SK-N-SH (cell line): ENCODE measurements at regions not wholly inside any gene's neighbourhood (a gene's known extent, or its start where the extent isn't known, plus 50 kb on each side); places are given as distances from the start of the nearest gene placed in this dataset.

ENCODE experiments used
- CTCF ChIA-PET: fragments of 300-600, 350-600 bp; formaldehyde crosslinking; extraction: SDS; loops from one replicate; lab custom pipeline; 2021; lab: Yijun Ruan, JAX
- POLR2A ChIA-PET: fragments of 350-600 bp; sonication (Branson Sonifier 250); formaldehyde crosslinking; extraction: SDS; loops from one replicate; lab custom pipeline; 2020; ENCODE audit warnings: antibody characterized with exemption, inconsistent platforms; lab: Yijun Ruan, JAX
- DNase-seq: peaks from one replicate; pipeline ENCODE4 v3.0.0; 2012
- H2AFZ ChIP-seq: fragments of 200-600 bp; sonication (generic); 2 replicates; pipeline ENCODE4 v1.8.1; 2016; ENCODE audit warnings: antibody characterized with exemption, mild to moderate bottlenecking, low read depth
- H3F3A ChIP-seq: fragments of 200-600 bp; sonication (generic); replicated peaks from 2 replicates; pipeline ENCODE3; 2016; ENCODE audit warnings: antibody characterized with exemption, mild to moderate bottlenecking; ENCODE audit not compliant: insufficient read depth
- H3K27ac ChIP-seq, 2 experiments: fragments of 200-500 bp in 1 of 2; fragments of 200-600 bp in 1 of 2; sonication (Bioruptor generic) in 1 of 2; sonication (generic), shearing (Covaris generic) in 1 of 2; 2 replicates each; pipeline versions ENCODE4 v1.5.1 to v1.6.1; 2014 to 2016; ENCODE audit warnings: low read depth in 2 of 2, inconsistent platforms in 1 of 2, low read length in 1 of 2, mild to moderate bottlenecking in 1 of 2, mixed read lengths in 1 of 2
- H3K27me3 ChIP-seq: fragments of 200-600 bp; sonication (generic), shearing (Covaris generic); 2 replicates; pipeline ENCODE4 v1.6.1; 2016; ENCODE audit warnings: mixed run types; ENCODE audit not compliant: insufficient read depth
- H3K36me3 ChIP-seq, 2 experiments: fragments of 200-500 bp in 1 of 2; fragments of 200-600 bp in 1 of 2; sonication (Bioruptor generic) in 1 of 2; sonication (generic) in 1 of 2; replicated peaks in 1 of 2; 2 replicates each; pipeline versions ENCODE3 to v1.5.1; 2014 to 2016; ENCODE audit warnings: low read length in 1 of 2, mild to moderate bottlenecking in 1 of 2; ENCODE audit not compliant: insufficient read depth in 2 of 2, control insufficient read depth in 1 of 2
- H3K4me1 ChIP-seq, 2 experiments: fragments of 200-500 bp in 1 of 2; fragments of 200-600 bp in 1 of 2; sonication (Bioruptor generic) in 1 of 2; sonication (generic), shearing (Covaris generic) in 1 of 2; 2 replicates each; pipeline versions ENCODE4 v1.5.1 to v1.6.1; 2014 to 2016; ENCODE audit warnings: low read depth in 1 of 2, low read length in 1 of 2, mixed run types in 1 of 2; ENCODE audit not compliant: insufficient read depth in 2 of 2, control insufficient read depth in 1 of 2
- H3K4me2 ChIP-seq: fragments of 200-600 bp; sonication (generic), shearing (Covaris generic); 2 replicates; pipeline ENCODE4 v1.6.1; 2017; ENCODE audit warnings: mixed run types
- H3K4me3 ChIP-seq, 2 experiments: fragments of 200-500 bp in 1 of 2; fragments of 200-600 bp in 1 of 2; sonication (Bioruptor generic) in 1 of 2; sonication (generic), shearing (Covaris generic) in 1 of 2; 2 replicates each; pipeline versions ENCODE4 v1.5.1 to v1.8.1; 2014 to 2016; ENCODE audit warnings: low read depth in 2 of 2, inconsistent platforms in 1 of 2, low read length in 1 of 2, mild to moderate bottlenecking in 1 of 2, mixed read lengths in 1 of 2, moderate library complexity in 1 of 2
- H3K79me2 ChIP-seq: fragments of 200-600 bp; sonication (generic); 2 replicates; pipeline ENCODE4 v1.8.1; 2017; ENCODE audit warnings: mild to moderate bottlenecking; ENCODE audit not compliant: insufficient read depth
- H3K9ac ChIP-seq: fragments of 200-600 bp; sonication (generic); 2 replicates; pipeline ENCODE4 v1.6.1; 2017; ENCODE audit warnings: mixed run types
- H3K9me2 ChIP-seq: fragments of 200-600 bp; sonication (generic); 2 replicates; pipeline ENCODE4 v1.6.1; 2017; ENCODE audit warnings: mixed run types
- H3K9me3 ChIP-seq: fragments of 200-600 bp; sonication (generic); 2 replicates; pipeline ENCODE4 v1.6.1; 2017; ENCODE audit warnings: mixed run types, mild to moderate bottlenecking, moderate library complexity
- H4K20me1 ChIP-seq: fragments of 200-600 bp; sonication (generic); 2 replicates; pipeline ENCODE4 v1.6.1; 2017; ENCODE audit warnings: mild to moderate bottlenecking, mixed run types; ENCODE audit not compliant: insufficient read depth
- CHD2 ChIP-seq: fragments of 150-350 bp; IDR thresholded peaks from 2 replicates; pipeline ENCODE4 v1.6.1; 2018; ENCODE audit warnings: low read length; ENCODE audit not compliant: partially characterized antibody
- CTCF ChIP-seq: fragments of 200-600 bp; sonication (generic); IDR thresholded peaks from 2 replicates; pipeline ENCODE4 v1.6.1; 2017; ENCODE audit warnings: antibody characterized with exemption, mild to moderate bottlenecking, moderate library complexity
- MAX ChIP-seq: IDR thresholded peaks from 2 replicates; pipeline ENCODE4 v1.4.0; 2012; ENCODE audit warnings: low read depth
- NRF1 ChIP-seq: IDR thresholded peaks from 2 replicates; pipeline ENCODE4 v1.6.1; 2012; ENCODE audit warnings: low read depth, mild to moderate bottlenecking, low read length
- PBX3 ChIP-seq: IDR thresholded peaks from 2 replicates; pipeline ENCODE4; 2012
- POLR2AphosphoS5 ChIP-seq: IDR thresholded peaks from 2 replicates; pipeline ENCODE4 v1.6.1; 2012; ENCODE audit warnings: low read depth, low read length
- RAD21 ChIP-seq: IDR thresholded peaks from 2 replicates; pipeline ENCODE4 v1.6.1; 2012; ENCODE audit warnings: mild to moderate bottlenecking, low read length
- SIN3A ChIP-seq: IDR thresholded peaks from 2 replicates; pipeline ENCODE4 v1.6.1; 2012; ENCODE audit warnings: low read depth, mild to moderate bottlenecking, low read length, moderate library complexity, borderline replicate concordance
- SMC3 ChIP-seq: IDR thresholded peaks from 2 replicates; pipeline ENCODE4 v1.6.1; 2012; ENCODE audit warnings: low read depth, low read length, improper control_type of control experiment
- TCF12 ChIP-seq: IDR thresholded peaks from 2 replicates; pipeline ENCODE4 v1.4.0; 2012
- TEAD4 ChIP-seq: IDR thresholded peaks from 2 replicates; pipeline ENCODE4 v1.4.0; 2012; ENCODE audit warnings: mild to moderate bottlenecking, borderline replicate concordance; ENCODE audit not compliant: insufficient read depth
- USF1 ChIP-seq: IDR thresholded peaks from 2 replicates; pipeline ENCODE4 v1.4.0; 2012; ENCODE audit warnings: low read depth, borderline replicate concordance
- YY1 ChIP-seq: IDR thresholded peaks from 2 replicates; pipeline ENCODE4 v1.4.0; 2012; ENCODE audit warnings: low read depth, mild to moderate bottlenecking
- ZBTB33 ChIP-seq: IDR thresholded peaks from 2 replicates; pipeline ENCODE4 v1.4.0; 2012; ENCODE audit warnings: low read depth, borderline replicate concordance
- WGBS: methylation state at CpG from one replicate; pipeline ENCODE4 v1.1.6; 2017; ENCODE audit warnings: low lambda C conversion rate; 5-methylcytosine and 5-hydroxymethylcytosine counted together

- H3K79me2 ChIP-seq = no peaks in the 10 kb centered on the region
- H3K9me3 ChIP-seq = no peaks in the 10 kb centered on the region
- H4K20me1 ChIP-seq = no peaks in the 10 kb centered on the region
- no peak overlapping the region for H3K9ac ChIP-seq
- no peaks in the 10 kb centered on the region for H3F3A ChIP-seq
- H2AFZ ChIP-seq = no peak overlapping the region
- ChIA-PET CTCF (interaction anchor here (1.3 kb wide), 1 partner anchor 400 kb away, joined by 3 read pairs; no protein-coding TSS in a partner anchor), POLR2A (no interaction called here)
- no peak for TF ChIP-seq CTCF
- TF ChIP-seq POLR2AphosphoS5 = no peak
- TF ChIP-seq SIN3A = no peak
- TF ChIP-seq CHD2 = no peak
- TF ChIP-seq TEAD4 = no peak
- no peak for TF ChIP-seq RAD21
- TF ChIP-seq SMC3 = no peak
- no peak for TF ChIP-seq NRF1
- TF ChIP-seq YY1 = no peak
- no peak for TF ChIP-seq ZBTB33
- TF ChIP-seq USF1 = no peak
- no peak for TF ChIP-seq TCF12
- no peak for TF ChIP-seq MAX
- peaks cover 68% of the 10 kb centered on the region for H3K27me3 ChIP-seq
- DNase-seq = no peak
- no peak overlapping the region for H3K4me2 ChIP-seq
- H3K4me1 ChIP-seq = no peaks in the 10 kb centered on the region
- H3K27ac ChIP-seq = no peak overlapping the region
- H3K9me2 ChIP-seq = no peaks in the 10 kb centered on the region
- no peaks in the 10 kb centered on the region for H3K36me3 ChIP-seq
- 19% methylated on average over 4 of the region's 5 CpGs for WGBS
- no peak overlapping the region for H3K4me3 ChIP-seq
These were observed 218.3 kb downstream of the IRF8 start for GRCh38 chr16:86117235-86117634.

GRCh38 chr16:86117756-86118155 lies 218.8 kb downstream of the IRF8 start:
- Histone ChIP-seq H3F3A (no peaks in the 10 kb centered on the region), H3K9me2 (no peaks in the 10 kb centered on the region), H3K79me2 (no peaks in the 10 kb centered on the region), H3K4me2 (no peak overlapping the region), H3K4me1 (no peaks in the 10 kb centered on the region), H3K4me3 (no peak overlapping the region), H3K9me3 (no peaks in the 10 kb centered on the region), H3K36me3 (no peaks in the 10 kb centered on the region), H3K27me3 (peaks cover 68% of the 10 kb centered on the region), H4K20me1 (no peaks in the 10 kb centered on the region), H3K9ac (no peak overlapping the region), H2AFZ (no peak overlapping the region), H3K27ac (no peak overlapping the region)
- no peak for TF ChIP-seq PBX3
- no peak for TF ChIP-seq RAD21
- 12% methylated on average over 10 of the region's 16 CpGs for WGBS
- POLR2A ChIA-PET = no interaction called here
- CTCF ChIA-PET = interaction anchor here (1.3 kb wide), 1 partner anchor 400 kb away, joined by 3 read pairs; no protein-coding TSS in a partner anchor
- peak; percentile 49 for DNase-seq
